ENCODE measurements at regions not wholly inside any gene's neighbourhood (a gene's known extent, or its start where the extent isn't known, plus 50 kb on each side); places are given as distances from the start of the nearest gene placed in this dataset.

GRCh38 chr2:4579977-4580376 lies 876.6 kb downstream of the DCDC2C start:
- no peaks in the 10 kb centered on the region for H3K27me3 Mint-ChIP-seq (ENCODE audit: low read depth)
- no peak overlapping the region for H3K27ac Mint-ChIP-seq (ENCODE audit: unreplicated experiment)
- peaks cover 9% of the 10 kb centered on the region for H3K9me3 Mint-ChIP-seq
- no peaks in the 10 kb centered on the region for H3K36me3 Mint-ChIP-seq (ENCODE audit: low read depth)
- DNase-seq (ENCODE audit: low read depth, low spot score), result no peak
- H3K4me1 Mint-ChIP-seq, result peaks cover 16% of the 10 kb centered on the region
- H3K4me3 Mint-ChIP-seq, result no peak overlapping the region
- TF ChIP-seq CTCF (conservative IDR thresholded peaks at IDR 0.05), result no peak

- no peak overlapping the region for H3K4me3 Mint-ChIP-seq
- TF ChIP-seq CTCF (conservative IDR thresholded peaks at IDR 0.05), result no peak
- H3K4me1 Mint-ChIP-seq, result peaks cover 14% of the 10 kb centered on the region
- H3K27me3 Mint-ChIP-seq (ENCODE audit: low read depth), result no peaks in the 10 kb centered on the region
- H3K9me3 Mint-ChIP-seq, result peaks cover 12% of the 10 kb centered on the region
- no peak overlapping the region for H3K27ac Mint-ChIP-seq (ENCODE audit: unreplicated experiment)
- no peaks in the 10 kb centered on the region for H3K36me3 Mint-ChIP-seq (ENCODE audit: low read depth)
- DNase-seq (ENCODE audit: low read depth, low spot score), result no peak
Observed at GRCh38 chr2:4585057-4585635, 881.8 kb downstream of the DCDC2C start.

- TF ChIP-seq CTCF (conservative IDR thresholded peaks at IDR 0.05), result no peak
- no peak for DNase-seq (ENCODE audit: low read depth, low spot score)
- no peaks in the 10 kb centered on the region for H3K27me3 Mint-ChIP-seq (ENCODE audit: low read depth)
- no peaks in the 10 kb centered on the region for H3K36me3 Mint-ChIP-seq (ENCODE audit: low read depth)
- H3K4me3 Mint-ChIP-seq, result no peak overlapping the region
- H3K9me3 Mint-ChIP-seq, result peaks cover 9% of the 10 kb centered on the region
- no peak overlapping the region for H3K27ac Mint-ChIP-seq (ENCODE audit: unreplicated experiment)
- peaks cover 7% of the 10 kb centered on the region for H3K4me1 Mint-ChIP-seq
Observed at GRCh38 chr2:4588606-4589005, 885.2 kb downstream of the DCDC2C start.

- no peak for TF ChIP-seq CTCF (conservative IDR thresholded peaks at IDR 0.05)
- Mint-ChIP-seq H3K27me3 (ENCODE audit: low read depth) (no peaks in the 10 kb centered on the region), H3K4me3 (no peak overlapping the region), H3K36me3 (ENCODE audit: low read depth) (no peaks in the 10 kb centered on the region), H3K4me1 (no peaks in the 10 kb centered on the region), H3K27ac (ENCODE audit: unreplicated experiment) (no peak overlapping the region), H3K9me3 (peaks cover 3% of the 10 kb centered on the region)
- DNase-seq (ENCODE audit: low read depth, low spot score), result no peak
Observed at GRCh38 chr2:4591261-4591660, 887.9 kb downstream of the DCDC2C start.

GRCh38 chr2:4597400-4597799 lies 894.0 kb downstream of the DCDC2C start:
- DNase-seq (ENCODE audit: low read depth, low spot score), result no peak
- Mint-ChIP-seq H3K27ac (ENCODE audit: unreplicated experiment) (no peak overlapping the region), H3K27me3 (ENCODE audit: low read depth) (no peaks in the 10 kb centered on the region), H3K4me3 (no peak overlapping the region), H3K9me3 (no peaks in the 10 kb centered on the region), H3K36me3 (ENCODE audit: low read depth) (no peaks in the 10 kb centered on the region), H3K4me1 (no peaks in the 10 kb centered on the region)
- no peak for TF ChIP-seq CTCF (conservative IDR thresholded peaks at IDR 0.05)

Measured in neural crest cell (in vitro differentiated cells).